ENCODE measurements at regions not wholly inside any gene's neighbourhood (a gene's known extent, or its start where the extent isn't known, plus 50 kb on each side); places are given as distances from the start of the nearest gene placed in this dataset.

- no peak overlapping the region for H3K4me3 ChIP-seq (ENCODE audit: low read depth, low read length)
- DNase-seq (ENCODE audit: low read depth) = no peak
- TF ChIP-seq, protein P1, sequence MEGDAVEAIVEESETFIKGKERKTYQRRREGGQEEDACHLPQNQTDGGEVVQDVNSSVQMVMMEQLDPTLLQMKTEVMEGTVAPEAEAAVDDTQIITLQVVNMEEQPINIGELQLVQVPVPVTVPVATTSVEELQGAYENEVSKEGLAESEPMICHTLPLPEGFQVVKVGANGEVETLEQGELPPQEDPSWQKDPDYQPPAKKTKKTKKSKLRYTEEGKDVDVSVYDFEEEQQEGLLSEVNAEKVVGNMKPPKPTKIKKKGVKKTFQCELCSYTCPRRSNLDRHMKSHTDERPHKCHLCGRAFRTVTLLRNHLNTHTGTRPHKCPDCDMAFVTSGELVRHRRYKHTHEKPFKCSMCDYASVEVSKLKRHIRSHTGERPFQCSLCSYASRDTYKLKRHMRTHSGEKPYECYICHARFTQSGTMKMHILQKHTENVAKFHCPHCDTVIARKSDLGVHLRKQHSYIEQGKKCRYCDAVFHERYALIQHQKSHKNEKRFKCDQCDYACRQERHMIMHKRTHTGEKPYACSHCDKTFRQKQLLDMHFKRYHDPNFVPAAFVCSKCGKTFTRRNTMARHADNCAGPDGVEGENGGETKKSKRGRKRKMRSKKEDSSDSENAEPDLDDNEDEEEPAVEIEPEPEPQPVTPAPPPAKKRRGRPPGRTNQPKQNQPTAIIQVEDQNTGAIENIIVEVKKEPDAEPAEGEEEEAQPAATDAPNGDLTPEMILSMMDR (IDR thresholded peaks at IDR 0.05; ENCODE audit: control insufficient read depth, extremely low read depth, insufficient read depth) = no peak
These were observed 129.1 kb upstream of the SOD1 start for GRCh38 chr21:31530364-31530763.

DNA sequence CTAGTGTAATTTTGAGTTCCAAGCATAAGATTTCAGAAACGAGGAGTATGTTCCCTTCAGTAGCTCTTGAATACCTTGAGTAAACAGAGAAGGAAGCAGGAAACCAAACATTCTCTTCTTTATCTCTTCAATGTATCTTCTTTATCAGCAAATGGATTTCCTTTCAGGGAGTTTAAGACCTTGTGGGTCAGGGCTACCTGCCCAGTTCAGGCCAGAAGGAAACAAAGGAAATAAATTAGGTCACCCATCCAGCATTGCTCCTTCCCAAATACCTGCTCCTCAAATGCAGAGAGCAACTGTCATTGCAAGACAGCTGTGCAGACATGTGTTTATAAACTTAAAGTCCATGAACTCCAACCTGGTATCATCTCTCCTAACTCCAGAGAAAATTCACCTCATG lies 130.1 kb upstream of the SOD1 start:
- TF ChIP-seq, protein P1 (IDR thresholded peaks at IDR 0.05; ENCODE audit: control insufficient read depth, extremely low read depth, insufficient read depth) = no peak
- no peak overlapping the region for H3K4me3 ChIP-seq (ENCODE audit: low read depth, low read length)
- peak; percentile 90 for DNase-seq (ENCODE audit: low read depth)

- TF ChIP-seq, protein P1 (IDR thresholded peaks at IDR 0.05; ENCODE audit: control insufficient read depth, extremely low read depth, insufficient read depth) = no peak
- no peak for DNase-seq (ENCODE audit: low read depth)
- H3K4me3 ChIP-seq (ENCODE audit: low read depth, low read length) = no peak overlapping the region
These were observed 133.5 kb upstream of the SOD1 start for GRCh38 chr21:31526040-31526439.

DNA sequence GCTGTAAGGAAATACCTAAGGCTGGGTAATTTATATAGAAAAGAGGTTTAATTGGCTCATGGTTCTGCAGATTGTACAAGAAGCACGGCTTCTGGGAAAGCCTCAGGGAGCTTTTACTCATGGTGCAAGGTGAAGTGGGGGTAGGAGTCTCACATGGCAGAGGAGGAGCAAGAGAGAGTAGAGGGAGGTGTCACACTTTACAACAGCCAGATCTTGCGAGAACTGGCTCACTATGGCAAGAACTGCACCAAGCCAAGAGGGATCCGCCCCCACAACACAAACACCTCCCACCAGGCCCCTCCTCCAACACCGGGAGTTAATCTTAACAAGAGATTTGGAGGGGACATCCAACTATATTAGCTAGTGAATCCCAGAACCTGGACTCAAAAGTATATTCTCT lies 135.4 kb upstream of the SOD1 start:
- TF ChIP-seq, protein P1 (IDR thresholded peaks at IDR 0.05; ENCODE audit: control insufficient read depth, extremely low read depth, insufficient read depth) = no peak
- H3K4me3 ChIP-seq (ENCODE audit: low read depth, low read length) = no peak overlapping the region
- DNase-seq (ENCODE audit: low read depth) = no peak

DNA sequence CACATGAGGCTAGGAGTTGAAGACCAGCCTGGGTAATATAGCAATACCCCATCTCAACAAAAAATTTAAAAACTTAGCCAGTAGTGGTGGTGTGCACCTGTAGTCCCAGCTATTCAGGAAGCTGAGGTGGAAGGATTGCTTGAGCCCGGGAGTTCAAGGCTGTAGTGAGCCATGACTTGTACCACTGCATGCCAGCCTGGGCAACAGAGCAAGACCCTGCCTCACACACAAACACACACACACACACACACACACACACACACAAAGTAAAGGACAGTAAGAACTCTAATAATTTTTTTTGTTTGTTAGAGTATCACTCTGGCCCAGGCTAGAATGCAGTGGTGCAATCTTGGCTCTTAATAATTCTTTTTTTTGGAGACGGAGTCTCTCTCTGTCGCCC lies 138.0 kb upstream of the SOD1 start:
- TF ChIP-seq, protein P1 (IDR thresholded peaks at IDR 0.05; ENCODE audit: control insufficient read depth, extremely low read depth, insufficient read depth) = no peak
- no peak overlapping the region for H3K4me3 ChIP-seq (ENCODE audit: low read depth, low read length)
- DNase-seq (ENCODE audit: low read depth) = no peak

- TF ChIP-seq, protein P1 (IDR thresholded peaks at IDR 0.05; ENCODE audit: control insufficient read depth, extremely low read depth, insufficient read depth) = no peak
- no peak overlapping the region for H3K4me3 ChIP-seq (ENCODE audit: low read depth, low read length)
- no peak for DNase-seq (ENCODE audit: low read depth)
These were observed 138.9 kb upstream of the SOD1 start for GRCh38 chr21:31520561-31521098.

GRCh38 chr21:31518580-31518979 lies 140.9 kb upstream of the SOD1 start:
- DNase-seq (ENCODE audit: low read depth) = no peak
- no peak overlapping the region for H3K4me3 ChIP-seq (ENCODE audit: low read depth, low read length)
- TF ChIP-seq, protein P1 (IDR thresholded peaks at IDR 0.05; ENCODE audit: control insufficient read depth, extremely low read depth, insufficient read depth) = no peak

All from LNCaP clone FGC (cell line).